ENCODE measurements at regions not wholly inside any gene's neighbourhood (a gene's known extent, or its start where the extent isn't known, plus 50 kb on each side); places are given as distances from the start of the nearest gene placed in this dataset.

DNA sequence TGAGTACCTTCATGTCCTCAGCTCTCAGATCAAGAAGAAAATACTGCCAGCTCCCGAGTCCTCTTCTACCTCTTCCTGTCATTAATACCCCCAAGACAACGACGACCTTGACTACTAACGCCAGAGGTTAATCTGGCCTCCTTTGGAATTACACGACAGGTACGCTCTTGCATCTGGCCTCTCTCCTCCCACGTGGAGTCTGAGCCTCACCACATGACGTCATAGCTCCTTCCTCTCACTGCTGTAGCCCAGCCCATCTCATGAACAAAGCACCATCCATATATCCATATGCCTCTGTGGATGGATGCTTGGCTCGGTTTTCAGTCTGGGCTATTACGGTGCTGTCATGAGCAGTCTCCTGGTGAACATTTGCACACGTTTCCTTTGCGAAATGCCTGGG lies 110.2 kb upstream of the TNRC6C start:
- TF ChIP-seq, protein P1, sequence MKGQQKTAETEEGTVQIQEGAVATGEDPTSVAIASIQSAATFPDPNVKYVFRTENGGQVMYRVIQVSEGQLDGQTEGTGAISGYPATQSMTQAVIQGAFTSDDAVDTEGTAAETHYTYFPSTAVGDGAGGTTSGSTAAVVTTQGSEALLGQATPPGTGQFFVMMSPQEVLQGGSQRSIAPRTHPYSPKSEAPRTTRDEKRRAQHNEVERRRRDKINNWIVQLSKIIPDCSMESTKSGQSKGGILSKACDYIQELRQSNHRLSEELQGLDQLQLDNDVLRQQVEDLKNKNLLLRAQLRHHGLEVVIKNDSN (IDR thresholded peaks at IDR 0.05), result no peak
- TF ChIP-seq TEAD4 (IDR thresholded peaks at IDR 0.05), result no peak
- no peak for TF ChIP-seq EGR1 (IDR thresholded peaks at IDR 0.05)
- no peak for TF ChIP-seq CEBPB (IDR thresholded peaks at IDR 0.05)
- no peak for TF ChIP-seq EP300 (IDR thresholded peaks at IDR 0.05; ENCODE audit: borderline replicate concordance)

All from Ishikawa (cell line).